Activated naive CD8-positive, alpha-beta T cell treated with anti-CD3 and anti-CD28 coated beads, Interleukin-2, amount 10 ng/mL, durations not matched to agents 7 days and 5 days (primary cell): ENCODE measurements at regions not wholly inside any gene's neighbourhood (a gene's known extent, or its start where the extent isn't known, plus 50 kb on each side); places are given as distances from the start of the nearest gene placed in this dataset.

Experiments
- ATAC-seq: fragments of 150-1000 bp; cut with Tn5 transposase; one replicate; pipeline ENCODE4 v1.10.0; 2021; ENCODE audit warnings: low read depth, moderate library complexity
- POLR2A ChIA-PET: fragments of 350-600 bp; sonication (Branson Sonifier 250); formaldehyde crosslinking; loops from one replicate; lab custom pipeline; 2021; ENCODE audit warnings: antibody characterized with exemption; lab: Charles Lee
- DNase-seq: peaks from one replicate; pipeline ENCODE4 v3.0.0; 2021
- H3K27ac Mint-ChIP-seq: one replicate; pipeline ENCODE4 v1.8.0; 2022; ENCODE audit warnings: mild to moderate bottlenecking, mixed read lengths
- H3K27me3 Mint-ChIP-seq: one replicate; pipeline ENCODE4 v1.8.0; 2022; ENCODE audit warnings: mild to moderate bottlenecking, moderate library complexity, mixed read lengths
- H3K36me3 Mint-ChIP-seq: one replicate; pipeline ENCODE4 v1.8.0; 2021; ENCODE audit warnings: mild to moderate bottlenecking, mixed read lengths
- H3K4me1 Mint-ChIP-seq: one replicate; pipeline ENCODE4 v1.8.0; 2021; ENCODE audit warnings: mixed read lengths
- H3K4me3 Mint-ChIP-seq: one replicate; pipeline ENCODE4 v1.8.0; 2022; ENCODE audit warnings: mild to moderate bottlenecking, moderate library complexity, mixed read lengths
- H3K9me3 Mint-ChIP-seq: one replicate; pipeline ENCODE4 v1.8.0; 2021; ENCODE audit warnings: mixed read lengths

- no peak for ATAC-seq
- POLR2A ChIA-PET, result no interaction called here
- peaks cover 11% of the 10 kb centered on the region for H3K4me1 Mint-ChIP-seq
- DNase-seq, result no peak
- no peaks in the 10 kb centered on the region for H3K36me3 Mint-ChIP-seq
- H3K27me3 Mint-ChIP-seq, result no peaks in the 10 kb centered on the region
- H3K4me3 Mint-ChIP-seq, result no peak overlapping the region
- H3K27ac Mint-ChIP-seq, result no peak overlapping the region
- H3K9me3 Mint-ChIP-seq, result no peaks in the 10 kb centered on the region
Observed at GRCh38 chrX:150152546-150152945, 210.6 kb upstream of the MAMLD1 start.

DNA sequence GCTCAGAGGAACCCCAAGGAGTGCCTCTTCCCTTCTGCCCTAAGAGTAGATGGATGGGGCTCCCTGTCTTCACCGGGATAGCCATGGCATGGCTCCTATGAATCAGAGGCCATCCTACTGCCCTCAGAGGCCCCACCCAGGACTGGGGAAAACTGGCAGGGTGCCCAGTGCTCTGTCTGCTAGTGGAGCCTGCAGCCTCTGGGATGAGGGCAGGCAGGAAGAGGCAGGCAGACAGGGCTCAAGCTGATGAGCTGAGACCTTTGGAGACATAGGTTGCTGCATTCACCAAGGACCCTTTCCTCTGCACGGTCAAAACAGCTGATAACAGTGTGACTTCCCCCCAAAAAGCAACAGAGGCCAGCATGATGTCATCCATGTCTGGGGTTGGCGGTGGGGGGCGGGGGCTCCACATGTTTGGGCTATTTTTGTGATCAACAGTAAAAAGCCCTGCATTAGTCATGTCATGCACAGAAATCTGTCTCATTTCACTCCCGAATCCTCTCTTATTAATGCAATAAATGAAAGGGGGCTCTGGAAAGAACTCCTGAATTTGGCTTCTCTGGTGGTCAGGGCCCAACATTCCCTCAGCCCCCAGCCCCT lies 207.6 kb upstream of the MAMLD1 start:
- POLR2A ChIA-PET, result no interaction called here
- Mint-ChIP-seq H3K36me3 (no peaks in the 10 kb centered on the region), H3K4me3 (no peak overlapping the region), H3K27me3 (no peaks in the 10 kb centered on the region), H3K27ac (no peak overlapping the region), H3K4me1 (no peaks in the 10 kb centered on the region), H3K9me3 (no peaks in the 10 kb centered on the region)
- no peak for DNase-seq
- no peak for ATAC-seq

DNA sequence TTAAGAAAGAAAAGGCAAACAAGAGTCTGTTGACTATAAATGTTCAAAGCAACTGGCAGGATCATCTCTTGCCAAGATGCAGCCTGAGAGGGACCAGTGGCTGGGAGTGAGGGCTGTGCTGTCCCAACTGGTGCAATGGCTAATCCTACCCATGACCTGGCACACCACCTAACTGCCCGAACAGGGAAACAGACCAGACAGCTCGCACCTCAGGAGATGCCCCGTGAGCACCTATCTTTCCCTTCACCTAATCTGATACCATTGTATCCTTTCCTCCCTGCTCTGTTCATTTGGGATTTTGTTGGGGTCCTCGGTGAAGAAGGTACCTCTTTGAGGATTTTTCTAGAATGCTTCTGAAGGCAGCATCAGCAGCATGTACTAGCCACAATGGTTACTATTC lies 206.5 kb upstream of the MAMLD1 start:
- Mint-ChIP-seq H3K9me3 (no peaks in the 10 kb centered on the region), H3K36me3 (no peaks in the 10 kb centered on the region), H3K4me1 (no peaks in the 10 kb centered on the region), H3K27me3 (no peaks in the 10 kb centered on the region), H3K27ac (no peak overlapping the region), H3K4me3 (no peak overlapping the region)
- DNase-seq, result no peak
- ATAC-seq, result no peak
- POLR2A ChIA-PET, result no interaction called here

DNA sequence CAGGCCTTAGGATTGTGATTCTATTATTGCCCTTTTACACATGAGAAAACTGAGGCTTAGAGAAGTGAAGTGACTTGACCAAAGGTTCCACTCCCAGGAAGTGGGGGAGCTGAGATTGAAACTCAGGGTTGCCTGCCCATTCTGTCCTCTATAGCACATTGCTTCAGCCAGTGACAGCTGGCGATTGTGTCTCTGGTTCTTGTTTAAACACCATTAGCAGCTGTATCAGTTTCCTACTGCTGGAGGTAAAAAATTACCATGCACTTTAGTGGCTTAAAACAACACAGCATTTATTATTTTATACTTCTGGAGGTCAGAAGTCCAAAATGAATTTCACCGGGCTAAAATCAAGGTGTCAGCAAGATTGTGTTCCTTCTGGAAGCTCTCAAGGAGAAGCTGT lies 205.8 kb upstream of the MAMLD1 start:
- H3K4me3 Mint-ChIP-seq, result no peak overlapping the region
- ATAC-seq (no peak), DNase-seq (no peak)
- H3K27ac Mint-ChIP-seq, result no peak overlapping the region
- no peaks in the 10 kb centered on the region for H3K4me1 Mint-ChIP-seq
- POLR2A ChIA-PET, result no interaction called here
- no peaks in the 10 kb centered on the region for H3K27me3 Mint-ChIP-seq
- no peaks in the 10 kb centered on the region for H3K36me3 Mint-ChIP-seq
- no peaks in the 10 kb centered on the region for H3K9me3 Mint-ChIP-seq

DNA sequence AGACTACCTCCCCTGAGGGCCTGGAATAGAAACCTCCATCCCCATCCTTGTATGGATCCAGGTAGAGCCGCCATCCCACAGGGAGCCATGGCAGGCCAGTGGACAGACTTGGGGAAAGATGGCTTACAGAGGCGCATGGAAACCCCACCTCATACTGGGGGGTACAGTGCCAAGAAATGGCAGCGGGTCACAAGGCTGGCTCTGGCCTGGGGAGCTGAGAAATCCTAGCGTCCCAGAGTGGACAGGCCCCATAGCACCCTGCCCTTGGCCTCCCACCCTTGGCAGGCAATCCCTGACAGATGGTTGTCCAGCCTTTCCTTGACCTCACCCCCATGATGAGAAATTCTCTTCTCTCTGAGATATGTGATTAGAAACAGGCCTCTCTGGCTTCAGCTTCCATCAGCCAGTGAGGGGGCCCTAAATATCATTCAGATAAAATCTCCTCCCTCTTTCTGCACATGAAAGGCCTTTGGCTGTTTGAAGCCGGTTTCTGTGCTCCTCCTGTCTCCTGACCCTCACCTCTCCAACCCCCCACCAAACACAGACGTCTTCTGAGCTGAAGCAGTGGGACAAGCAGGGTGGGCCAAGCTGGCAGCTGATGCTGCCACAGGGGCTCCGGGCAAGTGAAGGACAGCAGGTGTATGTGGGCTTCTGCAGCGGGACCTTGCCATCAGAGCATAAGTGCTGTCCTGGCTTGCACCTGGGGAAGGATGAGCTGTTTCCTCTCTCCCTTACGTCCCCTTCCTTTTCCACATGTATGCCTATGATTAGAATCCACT lies 204.4 kb upstream of the MAMLD1 start:
- H3K27me3 Mint-ChIP-seq, result no peaks in the 10 kb centered on the region
- H3K36me3 Mint-ChIP-seq, result no peaks in the 10 kb centered on the region
- H3K4me3 Mint-ChIP-seq, result no peak overlapping the region
- no peaks in the 10 kb centered on the region for H3K9me3 Mint-ChIP-seq
- H3K27ac Mint-ChIP-seq, result no peak overlapping the region
- POLR2A ChIA-PET, result no interaction called here
- H3K4me1 Mint-ChIP-seq, result no peaks in the 10 kb centered on the region
- DNase-seq (no peak), ATAC-seq (no peak)

DNA sequence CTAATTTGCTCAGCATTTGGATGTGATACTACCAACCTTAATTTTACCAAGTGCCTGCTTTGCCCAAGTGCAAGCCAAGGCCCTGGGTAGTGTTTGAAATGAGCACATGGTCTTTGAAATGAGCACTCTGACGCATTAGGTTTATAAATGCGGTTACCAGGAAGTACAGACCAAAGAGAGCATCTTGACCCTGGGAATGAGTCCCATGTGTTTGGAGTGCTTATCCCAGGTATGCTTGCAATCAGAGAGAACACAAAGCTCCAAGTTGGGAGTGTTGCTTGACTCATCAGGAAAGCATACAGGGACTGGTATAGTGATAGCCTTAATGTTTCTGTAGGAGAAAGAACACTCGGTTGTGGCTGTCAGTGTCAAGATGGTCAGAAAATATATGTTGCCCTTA lies 203.6 kb upstream of the MAMLD1 start:
- no peaks in the 10 kb centered on the region for H3K36me3 Mint-ChIP-seq
- H3K4me3 Mint-ChIP-seq, result no peak overlapping the region
- no peaks in the 10 kb centered on the region for H3K27me3 Mint-ChIP-seq
- H3K9me3 Mint-ChIP-seq, result no peaks in the 10 kb centered on the region
- ATAC-seq (no peak), DNase-seq (no peak)
- H3K27ac Mint-ChIP-seq, result no peak overlapping the region
- no peaks in the 10 kb centered on the region for H3K4me1 Mint-ChIP-seq
- POLR2A ChIA-PET, result no interaction called here

DNA sequence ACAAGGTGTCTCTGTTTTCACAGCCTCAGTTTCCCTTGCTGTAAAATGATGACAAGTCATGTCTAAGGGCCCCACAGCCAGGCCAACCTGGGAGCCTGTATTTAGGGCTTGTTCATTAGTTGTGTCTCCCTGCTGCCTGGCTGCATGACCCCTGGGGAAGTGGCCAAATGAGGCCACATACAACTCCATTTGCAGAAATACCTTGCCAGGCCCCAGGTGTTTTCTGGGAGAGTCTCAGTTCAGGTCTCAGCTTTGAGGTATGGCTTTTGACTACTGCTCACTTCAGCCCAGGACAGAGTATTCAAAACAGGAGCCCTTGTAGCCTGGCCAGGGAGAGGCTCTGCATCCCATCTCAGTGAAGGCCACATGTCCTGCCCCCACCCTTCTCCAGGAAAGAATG lies 202.5 kb upstream of the MAMLD1 start:
- POLR2A ChIA-PET, result no interaction called here
- H3K4me1 Mint-ChIP-seq, result no peaks in the 10 kb centered on the region
- DNase-seq (no peak), ATAC-seq (no peak)
- H3K36me3 Mint-ChIP-seq, result no peaks in the 10 kb centered on the region
- H3K27ac Mint-ChIP-seq, result no peak overlapping the region
- no peak overlapping the region for H3K4me3 Mint-ChIP-seq
- no peaks in the 10 kb centered on the region for H3K27me3 Mint-ChIP-seq
- no peaks in the 10 kb centered on the region for H3K9me3 Mint-ChIP-seq

- Mint-ChIP-seq H3K27ac (no peak overlapping the region), H3K27me3 (no peaks in the 10 kb centered on the region), H3K36me3 (no peaks in the 10 kb centered on the region), H3K4me1 (no peaks in the 10 kb centered on the region), H3K9me3 (no peaks in the 10 kb centered on the region), H3K4me3 (no peak overlapping the region)
- no peak for DNase-seq
- POLR2A ChIA-PET, result no interaction called here
- ATAC-seq, result no peak
Observed at GRCh38 chrX:150161193-150161592, 201.9 kb upstream of the MAMLD1 start.

GRCh38 chrX:150162141-150162540 lies 201.0 kb upstream of the MAMLD1 start:
- Mint-ChIP-seq H3K4me1 (no peaks in the 10 kb centered on the region), H3K4me3 (no peak overlapping the region), H3K27me3 (no peaks in the 10 kb centered on the region), H3K9me3 (no peaks in the 10 kb centered on the region), H3K27ac (no peak overlapping the region), H3K36me3 (no peaks in the 10 kb centered on the region)
- ATAC-seq, result no peak
- DNase-seq, result no peak
- POLR2A ChIA-PET, result no interaction called here

GRCh38 chrX:150163221-150163930 lies 199.7 kb upstream of the MAMLD1 start:
- DNase-seq (no peak), ATAC-seq (no peak)
- Mint-ChIP-seq H3K4me1 (no peaks in the 10 kb centered on the region), H3K36me3 (no peaks in the 10 kb centered on the region), H3K9me3 (no peaks in the 10 kb centered on the region), H3K27ac (no peak overlapping the region), H3K27me3 (no peaks in the 10 kb centered on the region), H3K4me3 (no peak overlapping the region)
- POLR2A ChIA-PET, result no interaction called here

GRCh38 chrX:150163956-150164726 lies 199.0 kb upstream of the MAMLD1 start:
- Mint-ChIP-seq H3K4me1 (no peaks in the 10 kb centered on the region), H3K27ac (no peak overlapping the region), H3K36me3 (no peaks in the 10 kb centered on the region), H3K27me3 (no peaks in the 10 kb centered on the region), H3K4me3 (no peak overlapping the region), H3K9me3 (no peaks in the 10 kb centered on the region)
- POLR2A ChIA-PET, result no interaction called here
- ATAC-seq (no peak), DNase-seq (no peak)

- Mint-ChIP-seq H3K9me3 (no peaks in the 10 kb centered on the region), H3K4me1 (no peaks in the 10 kb centered on the region), H3K36me3 (no peaks in the 10 kb centered on the region), H3K4me3 (no peak overlapping the region), H3K27me3 (no peaks in the 10 kb centered on the region), H3K27ac (no peak overlapping the region)
- POLR2A ChIA-PET, result no interaction called here
- DNase-seq (no peak), ATAC-seq (no peak)
Observed at GRCh38 chrX:150164971-150165600, 198.0 kb upstream of the MAMLD1 start.
